ENCODE measurements at regions not wholly inside any gene's neighbourhood (a gene's known extent, or its start where the extent isn't known, plus 50 kb on each side); places are given as distances from the start of the nearest gene placed in this dataset.
"Not testable (repeated sequence)": the region's sequence is repeated elsewhere in the genome, so short reads cannot be mapped to it uniquely, and the experiment has no call there.

DNA sequence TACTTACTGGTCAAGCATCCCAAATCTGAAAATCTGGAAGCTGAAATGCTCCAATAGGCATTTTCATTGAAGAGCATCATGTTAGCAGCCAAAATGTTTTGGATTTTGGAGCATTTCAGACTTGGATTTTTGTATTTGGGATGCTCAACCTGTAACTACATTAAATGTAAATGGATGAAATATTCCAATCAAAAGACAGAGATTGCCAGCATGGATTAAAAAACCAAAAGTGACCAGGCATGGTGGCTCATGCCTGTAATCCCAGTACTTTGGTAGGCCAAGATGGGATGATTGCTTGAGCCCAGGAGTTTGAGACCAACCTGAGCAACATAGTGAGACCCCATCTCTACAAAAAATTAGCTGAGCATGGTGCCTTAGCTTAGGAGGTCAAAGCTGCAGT is 110.3 kb downstream of the URB2 start:
- no peak for DNase-seq (ENCODE audit: low read depth)
- no peak overlapping the region for H3K4me3 ChIP-seq (ENCODE audit: low read depth, low read length)
- TF ChIP-seq, protein P1, sequence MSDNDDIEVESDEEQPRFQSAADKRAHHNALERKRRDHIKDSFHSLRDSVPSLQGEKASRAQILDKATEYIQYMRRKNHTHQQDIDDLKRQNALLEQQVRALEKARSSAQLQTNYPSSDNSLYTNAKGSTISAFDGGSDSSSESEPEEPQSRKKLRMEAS (IDR thresholded peaks at IDR 0.05; ENCODE audit: low read depth, low read length): no peak
- TF ChIP-seq POLR2A (IDR thresholded peaks at IDR 0.05; ENCODE audit: extremely low read depth, insufficient read length) (no peak), MYC (IDR thresholded peaks at IDR 0.05; ENCODE audit: low read depth, low read length) (no peak)
- TF ChIP-seq, protein P2, sequence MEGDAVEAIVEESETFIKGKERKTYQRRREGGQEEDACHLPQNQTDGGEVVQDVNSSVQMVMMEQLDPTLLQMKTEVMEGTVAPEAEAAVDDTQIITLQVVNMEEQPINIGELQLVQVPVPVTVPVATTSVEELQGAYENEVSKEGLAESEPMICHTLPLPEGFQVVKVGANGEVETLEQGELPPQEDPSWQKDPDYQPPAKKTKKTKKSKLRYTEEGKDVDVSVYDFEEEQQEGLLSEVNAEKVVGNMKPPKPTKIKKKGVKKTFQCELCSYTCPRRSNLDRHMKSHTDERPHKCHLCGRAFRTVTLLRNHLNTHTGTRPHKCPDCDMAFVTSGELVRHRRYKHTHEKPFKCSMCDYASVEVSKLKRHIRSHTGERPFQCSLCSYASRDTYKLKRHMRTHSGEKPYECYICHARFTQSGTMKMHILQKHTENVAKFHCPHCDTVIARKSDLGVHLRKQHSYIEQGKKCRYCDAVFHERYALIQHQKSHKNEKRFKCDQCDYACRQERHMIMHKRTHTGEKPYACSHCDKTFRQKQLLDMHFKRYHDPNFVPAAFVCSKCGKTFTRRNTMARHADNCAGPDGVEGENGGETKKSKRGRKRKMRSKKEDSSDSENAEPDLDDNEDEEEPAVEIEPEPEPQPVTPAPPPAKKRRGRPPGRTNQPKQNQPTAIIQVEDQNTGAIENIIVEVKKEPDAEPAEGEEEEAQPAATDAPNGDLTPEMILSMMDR (IDR thresholded peaks at IDR 0.05; ENCODE audit: low read depth, low read length): no peak

DNA sequence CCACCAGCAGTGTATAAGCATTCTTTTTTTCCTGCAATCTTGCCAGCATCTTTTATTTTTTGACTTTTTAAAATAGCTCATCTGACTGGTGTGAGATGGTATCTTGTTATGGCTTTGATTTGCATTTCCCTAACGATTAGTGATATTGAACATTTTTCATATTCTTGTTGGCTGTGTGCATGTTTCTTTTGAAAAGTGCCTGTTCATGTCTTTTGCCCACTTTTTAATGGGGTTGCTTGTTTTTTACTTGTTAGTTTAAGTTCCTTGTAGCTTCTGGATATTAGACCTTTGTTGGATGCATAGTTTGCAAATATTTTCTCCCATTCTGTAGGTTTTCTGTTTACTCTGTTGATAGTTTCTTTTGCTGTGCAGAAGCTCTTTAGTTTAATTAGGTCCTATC is 116.6 kb downstream of the URB2 start:
- not testable (repeated sequence) for DNase-seq (ENCODE audit: low read depth); H3K4me3 ChIP-seq (ENCODE audit: low read depth, low read length)

DNA sequence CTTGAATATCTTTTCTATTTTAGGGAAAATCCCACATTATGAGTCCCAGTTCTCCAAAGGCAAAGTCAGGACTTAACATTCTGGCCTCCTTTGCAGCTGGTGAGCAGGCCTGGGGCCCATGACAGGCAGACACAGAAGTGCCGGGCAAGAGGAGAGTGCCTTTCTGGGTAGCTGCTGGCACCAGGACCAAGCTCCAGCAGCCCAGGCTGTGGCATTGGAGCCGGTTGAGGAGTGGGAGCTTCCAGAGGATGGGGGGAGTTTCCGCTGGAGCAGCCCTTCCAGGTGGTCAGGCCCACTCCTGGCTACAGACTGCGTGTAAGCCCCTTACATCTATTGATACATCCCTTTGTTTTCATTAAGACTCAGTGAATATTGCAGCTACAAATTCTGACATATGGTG is 123.9 kb downstream of the URB2 start:
- TF ChIP-seq POLR2A (IDR thresholded peaks at IDR 0.05; ENCODE audit: extremely low read depth, insufficient read length) (no peak), MYC (IDR thresholded peaks at IDR 0.05; ENCODE audit: low read depth, low read length) (no peak)
- TF ChIP-seq, protein P2 (IDR thresholded peaks at IDR 0.05; ENCODE audit: low read depth, low read length): no peak
- TF ChIP-seq, protein P1 (IDR thresholded peaks at IDR 0.05; ENCODE audit: low read depth, low read length): no peak
- no peak overlapping the region for H3K4me3 ChIP-seq (ENCODE audit: low read depth, low read length)
- no peak for DNase-seq (ENCODE audit: low read depth)

DNA sequence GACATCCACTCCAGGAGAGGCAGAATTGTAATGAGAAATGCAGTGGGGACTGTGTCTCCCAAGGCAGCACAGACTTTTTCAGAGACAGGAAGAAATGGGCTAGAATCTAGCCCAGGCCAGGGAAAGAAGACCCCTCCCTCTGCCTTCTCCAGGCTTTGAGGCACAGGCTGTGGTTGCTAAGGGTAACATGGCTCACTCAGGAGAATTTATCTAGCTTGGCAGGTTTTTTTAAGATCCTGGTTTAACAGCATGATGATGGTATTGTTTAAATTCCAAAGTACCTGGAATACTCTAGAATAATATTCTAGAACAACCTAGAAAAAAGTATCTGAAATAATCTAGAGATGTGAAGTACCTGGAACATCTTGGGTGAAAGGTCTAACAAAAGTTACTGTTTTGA is 125.6 kb downstream of the URB2 start:
- H3K4me3 ChIP-seq (ENCODE audit: low read depth, low read length): no peak overlapping the region
- TF ChIP-seq MYC (IDR thresholded peaks at IDR 0.05; ENCODE audit: low read depth, low read length): no peak
- TF ChIP-seq POLR2A (IDR thresholded peaks at IDR 0.05; ENCODE audit: extremely low read depth, insufficient read length): no peak
- TF ChIP-seq, protein P2 (IDR thresholded peaks at IDR 0.05; ENCODE audit: low read depth, low read length): no peak
- TF ChIP-seq, protein P1 (IDR thresholded peaks at IDR 0.05; ENCODE audit: low read depth, low read length): no peak

DNA sequence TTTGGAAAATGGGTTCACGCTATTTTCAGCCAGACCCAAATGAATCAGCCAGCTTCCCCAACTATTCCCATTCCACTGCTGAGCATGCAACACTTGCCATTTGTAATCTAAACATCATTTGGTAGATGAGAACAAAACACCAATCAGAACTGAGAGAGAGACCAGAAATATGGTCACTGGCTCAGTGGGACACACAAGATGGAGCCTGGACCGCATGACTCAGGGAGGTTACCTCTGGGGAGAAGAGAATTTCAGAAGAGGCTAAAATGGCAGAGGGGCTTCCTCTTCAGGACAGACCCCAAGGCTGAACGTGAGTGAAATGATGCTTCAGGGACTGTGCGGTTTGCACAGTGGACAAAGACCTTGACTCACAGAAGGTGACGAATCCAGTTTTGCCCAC is 126.6 kb downstream of the URB2 start:
- DNase-seq (ENCODE audit: low read depth): no peak
- TF ChIP-seq, protein P2 (IDR thresholded peaks at IDR 0.05; ENCODE audit: low read depth, low read length): no peak
- TF ChIP-seq POLR2A (IDR thresholded peaks at IDR 0.05; ENCODE audit: extremely low read depth, insufficient read length): no peak
- no peak for TF ChIP-seq MYC (IDR thresholded peaks at IDR 0.05; ENCODE audit: low read depth, low read length)
- TF ChIP-seq, protein P1 (IDR thresholded peaks at IDR 0.05; ENCODE audit: low read depth, low read length): no peak
- no peak overlapping the region for H3K4me3 ChIP-seq (ENCODE audit: low read depth, low read length)

More for the DNA sequence above, 125.6 kb downstream of the URB2 start:
- no peak for DNase-seq (ENCODE audit: low read depth)

DNA sequence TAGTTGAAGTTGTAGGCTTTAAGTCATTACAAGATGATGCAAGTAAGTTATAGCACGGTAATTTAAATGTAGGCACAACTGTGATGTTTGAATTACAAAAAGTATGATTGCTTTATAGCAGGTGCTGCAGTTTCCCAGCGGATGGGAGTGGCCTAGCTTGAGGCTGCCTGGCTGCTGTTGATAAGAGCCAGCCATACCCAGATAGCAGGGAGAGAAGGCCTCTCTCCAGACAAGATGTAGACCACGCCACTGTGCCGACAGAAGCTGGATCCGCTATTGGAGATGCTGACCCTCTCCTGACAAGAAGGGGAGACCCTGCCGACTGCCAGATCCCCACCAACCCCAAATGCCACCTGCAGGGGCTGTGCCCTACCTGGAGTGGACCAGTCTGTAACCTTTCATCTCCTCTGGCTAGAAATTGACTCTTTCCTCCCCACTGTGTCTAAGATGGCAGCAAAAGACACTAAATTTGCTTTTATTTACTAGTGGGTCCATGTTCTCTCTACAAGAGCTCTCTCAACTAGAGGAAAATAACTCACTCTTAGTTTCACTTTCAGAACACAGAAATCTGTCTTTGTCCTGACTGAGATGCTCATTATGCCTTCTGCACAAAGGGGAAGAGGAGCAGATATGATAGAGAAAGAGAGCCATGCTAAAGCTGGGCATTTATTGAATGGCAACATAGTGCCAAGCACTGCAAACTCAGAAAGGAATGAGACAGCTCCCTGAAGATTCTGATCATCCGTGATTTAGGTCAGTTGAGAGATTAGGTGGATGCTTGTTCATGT is 127.9 kb downstream of the URB2 start:
- DNase-seq (ENCODE audit: low read depth): no peak
- no peak overlapping the region for H3K4me3 ChIP-seq (ENCODE audit: low read depth, low read length)
- TF ChIP-seq POLR2A (IDR thresholded peaks at IDR 0.05; ENCODE audit: extremely low read depth, insufficient read length) (no peak), MYC (IDR thresholded peaks at IDR 0.05; ENCODE audit: low read depth, low read length) (no peak)
- TF ChIP-seq, protein P2 (IDR thresholded peaks at IDR 0.05; ENCODE audit: low read depth, low read length): no peak

All from NB4 (cell line).